ENCODE measurements at regions not wholly inside any gene's neighbourhood (a gene's known extent, or its start where the extent isn't known, plus 50 kb on each side); places are given as distances from the start of the nearest gene placed in this dataset.

DNA sequence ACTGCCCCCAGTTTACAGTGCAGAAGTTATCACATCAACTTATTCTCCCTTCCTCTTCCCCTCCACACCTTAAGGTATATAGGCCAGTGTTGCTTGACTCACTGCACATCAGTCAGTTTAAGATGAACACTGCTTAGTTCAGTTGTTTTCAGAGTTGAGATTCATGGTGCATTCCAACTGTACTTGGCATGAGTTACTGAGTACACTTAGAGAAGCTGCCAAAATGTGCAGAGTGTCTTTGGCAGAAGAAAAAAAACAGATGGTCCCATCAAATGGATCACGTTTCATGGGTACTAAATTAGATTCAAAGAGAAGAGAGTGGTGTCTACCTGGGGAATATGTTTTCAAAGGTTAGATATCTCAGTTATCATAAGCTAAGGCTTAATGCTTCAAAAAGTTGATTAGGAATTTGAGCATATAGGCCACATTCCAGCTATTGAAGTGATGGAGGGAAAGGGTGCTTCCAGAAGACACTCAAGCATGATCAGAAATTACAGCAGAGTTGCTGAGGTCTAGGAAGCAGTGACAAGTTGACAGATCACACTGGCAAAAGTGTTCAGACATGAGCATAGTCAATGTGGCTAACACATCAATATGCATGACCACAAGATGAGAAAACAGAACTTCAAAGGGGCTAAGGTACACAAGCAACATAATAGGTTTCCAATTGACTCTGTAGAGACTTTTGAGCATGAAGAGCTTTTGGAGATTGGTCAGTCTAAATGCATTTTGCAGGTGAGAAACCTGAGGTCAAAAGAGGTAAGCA, 579.2 kb upstream of the CELF2 start:
- TF ChIP-seq EZH2 (IDR thresholded peaks at IDR 0.05; ENCODE audit: insufficient read depth, poor library complexity, severe bottlenecking), result no peak
- TF ChIP-seq EZH2phosphoT487 (IDR thresholded peaks at IDR 0.05; ENCODE audit: insufficient read depth, low read depth), result no peak
